GM21717 (cell line): ENCODE measurements at regions not wholly inside any gene's neighbourhood (a gene's known extent, or its start where the extent isn't known, plus 50 kb on each side); places are given as distances from the start of the nearest gene placed in this dataset.
"Not testable (repeated sequence)": the region's sequence is repeated elsewhere in the genome, so short reads cannot be mapped to it uniquely, and the experiment has no call there.

Experiments
- ATAC-seq: cut with Tn5 transposase; IDR thresholded peaks from one replicate; pipeline ENCODE4 v1.9.1; 2021; ENCODE audit warnings: mild to moderate bottlenecking, moderate library complexity; ENCODE audit not compliant: unreplicated experiment

GRCh38 chr5:32916648-32917047 is 205.5 kb downstream of the NPR3 start:
- ATAC-seq, result no peak

- ATAC-seq, result no peak
These were observed 217.6 kb downstream of the NPR3 start for GRCh38 chr5:32928761-32929160.

- not testable (repeated sequence) for ATAC-seq
These were observed 220.3 kb downstream of the NPR3 start for GRCh38 chr5:32931438-32931837.

GRCh38 chr5:32932241-32932935 is 221.3 kb downstream of the NPR3 start:
- ATAC-seq, result no peak

GRCh38 chr5:32933692-32934091 is 222.6 kb downstream of the NPR3 start:
- no peak for ATAC-seq

GRCh38 chr5:32934529-32934928 is 223.4 kb downstream of the NPR3 start:
- no peak for ATAC-seq

GRCh38 chr5:32935283-32935682 is 224.2 kb downstream of the NPR3 start:
- ATAC-seq, result no peak

GRCh38 chr5:32936329-32936728 is 225.2 kb downstream of the NPR3 start:
- no peak for ATAC-seq

GRCh38 chr5:32942225-32942989 is 231.3 kb downstream of the NPR3 start:
- ATAC-seq, result peak; percentile 80

GRCh38 chr5:32949286-32949970 is 238.3 kb downstream of the NPR3 start:
- no peak for ATAC-seq

GRCh38 chr5:32951003-32951402 is 239.9 kb downstream of the NPR3 start:
- no peak for ATAC-seq

GRCh38 chr5:32951878-32952277 is 240.8 kb downstream of the NPR3 start:
- ATAC-seq, result no peak

GRCh38 chr5:32952421-32952820 is 241.3 kb downstream of the NPR3 start:
- ATAC-seq, result not testable (repeated sequence)

- no peak for ATAC-seq
These were observed 242.6 kb downstream of the NPR3 start for GRCh38 chr5:32953694-32954093.

GRCh38 chr5:32955814-32956213 is 244.7 kb downstream of the NPR3 start:
- ATAC-seq, result no peak

- no peak for ATAC-seq
These were observed 249.4 kb downstream of the NPR3 start for GRCh38 chr5:32960340-32961058.

- no peak for ATAC-seq
These were observed 249.9 kb downstream of the NPR3 start for GRCh38 chr5:32961059-32961415.

GRCh38 chr5:32964261-32964660 is 253.1 kb downstream of the NPR3 start:
- no peak for ATAC-seq

GRCh38 chr5:32973646-32974045 is 262.5 kb downstream of the NPR3 start:
- no peak for ATAC-seq

GRCh38 chr5:32975656-32976375 is 264.7 kb downstream of the NPR3 start:
- no peak for ATAC-seq

- no peak for ATAC-seq
These were observed 269.9 kb downstream of the NPR3 start for GRCh38 chr5:32981061-32981460.
